ENCODE measurements at regions not wholly inside any gene's neighbourhood (a gene's known extent, or its start where the extent isn't known, plus 50 kb on each side); places are given as distances from the start of the nearest gene placed in this dataset.

GRCh38 chr4:18664171-18664570 lies 642.6 kb upstream of the LCORL start:
- H3K4me2 ChIP-seq (ENCODE audit: control insufficient read depth, insufficient read depth): no peak overlapping the region
- intact Hi-C loops (cut with micrococcal nuclease; ENCODE audit: unreplicated experiment): no loop called here
- H4K20me1 ChIP-seq (ENCODE audit: control insufficient read depth, insufficient read depth): no peaks in the 10 kb centered on the region
- no peaks in the 10 kb centered on the region for H3K4me1 ChIP-seq (ENCODE audit: control insufficient read depth, insufficient read depth, low read length)
- DNase-seq (ENCODE audit: low read depth, low spot score): no peak
- no peak for ATAC-seq
- no peak for FAIRE-seq
- no peaks in the 10 kb centered on the region for H3K27me3 ChIP-seq (replicated peaks in 1 of 2; ENCODE audit: control insufficient read depth in 2 of 2, insufficient read depth in 2 of 2, low read length in 1 of 2)
- H3K4me3 ChIP-seq: no peak overlapping the region
- no TSS peak for BruUV-seq (replicated peaks)
- H3K9me3 ChIP-seq (replicated peaks; ENCODE audit: control insufficient read depth, insufficient read depth, low read length): no peaks in the 10 kb centered on the region
- WGBS (ENCODE audit: insufficient coverage, insufficient replicate concordance, low lambda C conversion rate, missing lambda C conversion rate): 46% methylated on average over 9 of the region's 9 CpGs
- no peak overlapping the region for H3K27ac ChIP-seq (ENCODE audit: control insufficient read depth, insufficient read depth)
- CTCF ChIA-PET: no interaction called here
- RAD21 ChIA-PET (ENCODE audit: unreplicated experiment): no interaction called here
- no peaks in the 10 kb centered on the region for H3K79me2 ChIP-seq (ENCODE audit: control insufficient read depth, insufficient read depth, low read length)
- SMC1A ChIA-PET (ENCODE audit: uncharacterized antibody, unreplicated experiment): no interaction called here
- TF ChIP-seq IRF4 (IDR thresholded peaks at IDR 0.05; ENCODE audit: low read depth, low read length) (no peak), REST (IDR thresholded peaks at IDR 0.05; ENCODE audit: low read depth, low read length) (no peak)
- H3K9ac ChIP-seq (ENCODE audit: control insufficient read depth, insufficient read depth, low read length): no peak overlapping the region
- H3K36me3 ChIP-seq (ENCODE audit: control insufficient read depth in 2 of 2, insufficient read depth in 2 of 2, low read length in 1 of 2): no peaks in the 10 kb centered on the region
- in situ Hi-C loops (cut with MboI): no loop called here
- no peak overlapping the region for H2AFZ ChIP-seq (ENCODE audit: control insufficient read depth, low read depth, low read length)
- POLR2A ChIA-PET: no interaction called here

GRCh38 chr4:18645351-18645750 lies 623.8 kb upstream of the LCORL start:
- BruUV-seq (replicated peaks): no TSS peak
- no peaks in the 10 kb centered on the region for H3K4me1 ChIP-seq (ENCODE audit: control insufficient read depth, insufficient read depth, low read length)
- in situ Hi-C loops (cut with MboI): no loop called here
- H2AFZ ChIP-seq (ENCODE audit: control insufficient read depth, low read depth, low read length): no peak overlapping the region
- ATAC-seq (no peak), FAIRE-seq (no peak), DNase-seq (ENCODE audit: low read depth, low spot score) (no peak)
- H3K4me3 ChIP-seq: no peak overlapping the region
- WGBS (ENCODE audit: insufficient coverage, insufficient replicate concordance, low lambda C conversion rate, missing lambda C conversion rate): 0% methylated on average over 2 of the region's 2 CpGs
- no peak overlapping the region for H3K4me2 ChIP-seq (ENCODE audit: control insufficient read depth, insufficient read depth)
- no peak overlapping the region for H3K27ac ChIP-seq (ENCODE audit: control insufficient read depth, insufficient read depth)
- TF ChIP-seq FOXM1 (IDR thresholded peaks at IDR 0.05; ENCODE audit: low read depth, low read length) (no peak), SRF (IDR thresholded peaks at IDR 0.05; ENCODE audit: low read depth in 2 of 2, low read length in 2 of 2) (no peak), TCF12 (IDR thresholded peaks at IDR 0.05; ENCODE audit: low read depth, low read length) (no peak), SUZ12 (IDR thresholded peaks at IDR 0.05; ENCODE audit: unreplicated experiment) (no peak), GATAD2B (conservative IDR thresholded peaks at IDR 0.05; ENCODE audit: low read depth) (no peak)
- H4K20me1 ChIP-seq (ENCODE audit: control insufficient read depth, insufficient read depth): no peaks in the 10 kb centered on the region
- RAD21 ChIA-PET (ENCODE audit: unreplicated experiment): interaction anchor here (0.7 kb wide), 1 partner anchor 49 kb away, joined by 3 read pairs; no protein-coding TSS in a partner anchor
- intact Hi-C loops (cut with micrococcal nuclease; ENCODE audit: unreplicated experiment): no loop called here
- no peak overlapping the region for H3K9ac ChIP-seq (ENCODE audit: control insufficient read depth, insufficient read depth, low read length)
- no peaks in the 10 kb centered on the region for H3K9me3 ChIP-seq (replicated peaks; ENCODE audit: control insufficient read depth, insufficient read depth, low read length)
- H3K36me3 ChIP-seq (ENCODE audit: control insufficient read depth in 2 of 2, insufficient read depth in 2 of 2, low read length in 1 of 2): no peaks in the 10 kb centered on the region
- CTCF ChIA-PET: no interaction called here
- no peaks in the 10 kb centered on the region for H3K79me2 ChIP-seq (ENCODE audit: control insufficient read depth, insufficient read depth, low read length)
- no peaks in the 10 kb centered on the region for H3K27me3 ChIP-seq (replicated peaks in 1 of 2; ENCODE audit: control insufficient read depth in 2 of 2, insufficient read depth in 2 of 2, low read length in 1 of 2)
- POLR2A ChIA-PET: no interaction called here
- SMC1A ChIA-PET (ENCODE audit: uncharacterized antibody, unreplicated experiment): no interaction called here

Measured in GM12878 (cell line).